ENCODE measurements at regions not wholly inside any gene's neighbourhood (a gene's known extent, or its start where the extent isn't known, plus 50 kb on each side); places are given as distances from the start of the nearest gene placed in this dataset.
"Not testable (repeated sequence)": the region's sequence is repeated elsewhere in the genome, so short reads cannot be mapped to it uniquely, and the experiment has no call there.

DNA sequence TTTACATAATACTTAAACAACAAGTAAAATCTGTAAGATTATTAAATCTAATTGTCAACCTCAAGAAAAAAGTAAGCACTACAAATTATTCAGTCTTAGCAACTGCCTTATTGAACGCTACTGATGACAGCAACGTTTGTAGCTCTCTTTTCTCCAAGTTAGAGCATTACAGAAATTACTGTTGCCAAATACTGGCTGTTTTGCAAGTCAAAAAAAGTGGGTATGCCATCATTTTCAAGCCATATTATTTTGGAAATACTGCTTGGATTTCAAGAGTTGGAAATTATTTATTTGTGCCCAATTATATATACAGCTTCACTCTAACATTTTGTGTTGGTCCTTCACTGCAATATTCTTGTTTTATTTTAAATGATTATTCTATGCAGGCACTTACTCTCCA is 221.7 kb downstream of the CXXC4 start:
- FAIRE-seq (no peak), DNase-seq (ENCODE audit: insufficient read length, low spot score) (no peak)

GRCh38 chr4:104269603-104270002 is 225.1 kb downstream of the CXXC4 start:
- DNase-seq (ENCODE audit: insufficient read length, low spot score); FAIRE-seq: not testable (repeated sequence)

More for the DNA sequence above, 221.7 kb downstream of the CXXC4 start:
- TF ChIP-seq, protein P1, sequence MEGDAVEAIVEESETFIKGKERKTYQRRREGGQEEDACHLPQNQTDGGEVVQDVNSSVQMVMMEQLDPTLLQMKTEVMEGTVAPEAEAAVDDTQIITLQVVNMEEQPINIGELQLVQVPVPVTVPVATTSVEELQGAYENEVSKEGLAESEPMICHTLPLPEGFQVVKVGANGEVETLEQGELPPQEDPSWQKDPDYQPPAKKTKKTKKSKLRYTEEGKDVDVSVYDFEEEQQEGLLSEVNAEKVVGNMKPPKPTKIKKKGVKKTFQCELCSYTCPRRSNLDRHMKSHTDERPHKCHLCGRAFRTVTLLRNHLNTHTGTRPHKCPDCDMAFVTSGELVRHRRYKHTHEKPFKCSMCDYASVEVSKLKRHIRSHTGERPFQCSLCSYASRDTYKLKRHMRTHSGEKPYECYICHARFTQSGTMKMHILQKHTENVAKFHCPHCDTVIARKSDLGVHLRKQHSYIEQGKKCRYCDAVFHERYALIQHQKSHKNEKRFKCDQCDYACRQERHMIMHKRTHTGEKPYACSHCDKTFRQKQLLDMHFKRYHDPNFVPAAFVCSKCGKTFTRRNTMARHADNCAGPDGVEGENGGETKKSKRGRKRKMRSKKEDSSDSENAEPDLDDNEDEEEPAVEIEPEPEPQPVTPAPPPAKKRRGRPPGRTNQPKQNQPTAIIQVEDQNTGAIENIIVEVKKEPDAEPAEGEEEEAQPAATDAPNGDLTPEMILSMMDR (IDR thresholded peaks at IDR 0.05; ENCODE audit: insufficient read depth, missing control alignments), result no peak

DNA sequence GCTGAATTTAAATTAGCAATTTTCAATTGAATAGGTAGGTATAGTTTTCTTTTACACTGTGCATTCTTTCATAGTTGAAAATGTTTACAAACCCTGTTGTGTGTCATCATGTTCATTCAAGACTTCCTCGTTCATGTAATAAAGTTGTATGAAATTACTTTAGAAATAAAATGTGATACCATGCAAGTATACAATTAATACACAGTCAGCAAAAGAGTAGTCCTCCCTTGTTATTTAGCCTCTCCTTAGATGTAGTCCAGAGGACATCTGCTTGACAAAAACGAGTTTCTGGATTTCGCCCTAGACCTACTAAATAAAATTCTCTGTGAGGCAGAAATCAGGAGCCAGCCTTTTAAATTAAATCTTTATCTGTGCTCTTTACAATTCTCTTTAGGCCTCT is 231.6 kb downstream of the CXXC4 start:
- FAIRE-seq (no peak), DNase-seq (ENCODE audit: insufficient read length, low spot score) (no peak)
- TF ChIP-seq, protein P1 (IDR thresholded peaks at IDR 0.05; ENCODE audit: insufficient read depth, missing control alignments), result no peak

DNA sequence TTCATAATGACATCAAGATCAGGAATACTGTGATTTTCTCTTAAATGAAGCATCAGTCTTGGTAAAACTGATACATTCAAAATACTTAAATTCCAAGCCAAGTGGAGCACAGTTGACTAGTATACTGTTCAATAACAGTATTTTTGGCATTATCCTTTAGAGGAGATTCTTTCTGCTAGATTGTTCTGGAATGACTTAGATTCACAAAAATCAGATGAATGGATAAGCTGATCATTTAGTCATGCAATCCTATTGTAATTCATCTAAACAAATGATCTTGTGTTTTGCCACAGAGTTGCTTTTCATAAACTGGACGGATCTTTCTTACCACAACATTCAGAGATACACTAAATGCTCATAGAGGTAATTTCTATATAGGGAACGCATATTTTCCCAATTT is 232.0 kb downstream of the CXXC4 start:
- DNase-seq (ENCODE audit: insufficient read length, low spot score) (no peak), FAIRE-seq (no peak)
- TF ChIP-seq, protein P1 (IDR thresholded peaks at IDR 0.05; ENCODE audit: insufficient read depth, missing control alignments), result no peak

DNA sequence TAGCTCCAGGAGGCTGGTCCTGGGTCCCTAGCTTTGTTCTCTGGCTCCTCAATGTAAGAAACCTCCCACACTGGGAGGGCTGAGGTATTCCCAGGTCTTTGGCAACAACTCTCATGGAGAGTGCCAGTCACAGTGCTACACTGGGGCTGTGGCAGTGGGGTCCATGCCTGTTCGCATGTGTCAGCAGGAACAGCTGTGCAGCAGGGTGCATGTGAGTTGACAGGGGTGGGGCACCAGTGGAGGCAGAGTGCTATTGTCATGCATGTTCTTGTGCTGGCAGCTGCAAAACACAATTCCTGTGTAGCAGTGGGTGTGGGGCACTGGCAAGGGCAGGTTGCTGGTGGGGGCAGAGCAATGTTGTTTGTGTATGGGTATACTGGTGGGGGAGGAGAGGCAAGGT is 246.0 kb downstream of the CXXC4 start:
- TF ChIP-seq, protein P1 (IDR thresholded peaks at IDR 0.05; ENCODE audit: insufficient read depth, missing control alignments), result no peak
- DNase-seq (ENCODE audit: insufficient read length, low spot score) (no peak), FAIRE-seq (no peak)

DNA sequence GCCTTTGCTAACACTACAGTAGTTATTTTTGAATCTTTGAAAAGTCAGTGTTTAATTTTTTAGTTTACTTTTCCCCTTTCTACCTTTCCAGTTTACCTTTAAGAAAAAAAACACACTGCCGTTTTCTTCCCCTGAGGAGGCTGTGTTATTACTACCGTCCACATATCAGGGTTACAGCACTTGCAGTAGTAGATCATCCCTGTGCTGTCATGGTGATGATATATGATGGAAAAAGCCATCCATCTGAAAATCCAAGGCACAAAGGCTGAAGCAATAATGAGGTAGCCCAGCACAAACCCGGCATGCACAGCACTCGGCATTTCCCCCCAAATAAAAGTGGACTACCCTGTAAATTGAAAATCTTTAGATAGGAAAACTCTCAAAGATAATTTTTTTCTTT is 258.7 kb downstream of the CXXC4 start:
- DNase-seq (ENCODE audit: insufficient read length, low spot score) (no peak), FAIRE-seq (no peak)
- TF ChIP-seq, protein P1 (IDR thresholded peaks at IDR 0.05; ENCODE audit: insufficient read depth, missing control alignments), result no peak

- TF ChIP-seq, protein P1 (IDR thresholded peaks at IDR 0.05; ENCODE audit: insufficient read depth, missing control alignments), result no peak
- no peak for FAIRE-seq
- DNase-seq (ENCODE audit: insufficient read length, low spot score), result no peak
Measured at GRCh38 chr4:104217526-104217925, 277.2 kb downstream of the CXXC4 start.

DNA sequence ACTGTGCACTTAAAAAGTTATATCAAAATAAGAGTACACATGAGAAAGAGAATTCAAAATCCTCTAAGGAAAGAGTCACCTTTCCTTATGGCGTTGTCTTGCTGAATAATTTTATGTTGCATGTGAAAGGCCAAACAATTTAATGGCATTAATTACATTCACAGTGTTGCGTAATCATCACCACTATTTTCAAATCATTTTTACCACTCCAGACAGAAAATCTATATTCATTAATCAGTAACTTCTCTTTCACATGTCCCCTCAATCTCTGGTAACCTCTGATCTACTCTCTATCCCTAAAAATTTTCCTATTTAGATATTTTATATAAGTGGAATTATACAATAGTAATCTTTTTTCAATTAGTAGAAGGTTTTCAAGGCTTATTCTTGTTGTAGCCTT is 283.0 kb downstream of the CXXC4 start:
- no peak for DNase-seq (ENCODE audit: insufficient read length, low spot score)
- FAIRE-seq, result no peak
- TF ChIP-seq, protein P1 (IDR thresholded peaks at IDR 0.05; ENCODE audit: insufficient read depth, missing control alignments), result no peak

Measured in D721Med (cell line).